ENCODE measurements at regions not wholly inside any gene's neighbourhood (a gene's known extent, or its start where the extent isn't known, plus 50 kb on each side); places are given as distances from the start of the nearest gene placed in this dataset.

DNA sequence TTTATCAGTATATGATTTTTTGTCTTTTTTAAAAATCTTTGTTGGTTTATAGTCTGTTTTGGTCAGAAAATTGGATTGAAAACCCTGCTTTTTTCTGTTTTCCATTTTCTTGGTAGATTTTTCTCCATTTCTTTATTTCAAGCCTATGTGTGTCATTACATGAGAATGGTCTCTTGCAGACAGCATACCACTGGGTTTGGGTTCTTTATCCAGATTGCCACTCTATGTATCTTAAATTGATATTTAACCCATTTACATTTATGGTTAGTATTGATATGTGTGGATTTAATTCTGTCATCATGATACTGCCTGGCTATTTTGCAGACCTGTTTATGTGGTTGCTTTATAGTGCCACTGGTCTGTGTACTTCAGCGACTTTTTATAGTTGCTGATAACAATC, 239.9 kb upstream of the NDST4 start:
- no peak for DNase-seq
- H3K9me3 ChIP-seq (replicated peaks in 1 of 2; ENCODE audit: control insufficient read depth in 1 of 2, insufficient read depth in 1 of 2, low read length in 2 of 2): peaks cover 15 to 30% of the 10 kb centered on the region in 2 donors

DNA sequence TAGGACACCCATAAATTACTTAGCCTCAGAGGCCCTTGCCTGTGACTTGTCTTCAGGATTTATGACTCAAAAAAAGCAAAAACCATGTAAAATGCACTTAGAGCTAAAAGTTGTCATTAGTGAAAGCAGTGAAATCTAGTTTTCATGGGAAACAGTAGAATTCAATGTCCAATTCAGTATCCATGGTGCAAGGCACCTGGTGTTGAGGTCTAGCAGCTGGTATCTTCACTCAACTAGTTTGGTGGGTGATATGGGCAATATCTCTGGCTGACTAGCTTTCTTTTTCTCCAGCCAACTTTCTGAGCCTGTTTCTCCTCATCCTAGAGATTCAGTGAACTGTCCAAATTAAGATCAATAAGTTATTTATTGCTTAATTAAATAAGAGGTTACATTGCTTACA, 229.8 kb upstream of the NDST4 start:
- H3K27ac Mint-ChIP-seq: no peak overlapping the region
- TF ChIP-seq, protein P1, sequence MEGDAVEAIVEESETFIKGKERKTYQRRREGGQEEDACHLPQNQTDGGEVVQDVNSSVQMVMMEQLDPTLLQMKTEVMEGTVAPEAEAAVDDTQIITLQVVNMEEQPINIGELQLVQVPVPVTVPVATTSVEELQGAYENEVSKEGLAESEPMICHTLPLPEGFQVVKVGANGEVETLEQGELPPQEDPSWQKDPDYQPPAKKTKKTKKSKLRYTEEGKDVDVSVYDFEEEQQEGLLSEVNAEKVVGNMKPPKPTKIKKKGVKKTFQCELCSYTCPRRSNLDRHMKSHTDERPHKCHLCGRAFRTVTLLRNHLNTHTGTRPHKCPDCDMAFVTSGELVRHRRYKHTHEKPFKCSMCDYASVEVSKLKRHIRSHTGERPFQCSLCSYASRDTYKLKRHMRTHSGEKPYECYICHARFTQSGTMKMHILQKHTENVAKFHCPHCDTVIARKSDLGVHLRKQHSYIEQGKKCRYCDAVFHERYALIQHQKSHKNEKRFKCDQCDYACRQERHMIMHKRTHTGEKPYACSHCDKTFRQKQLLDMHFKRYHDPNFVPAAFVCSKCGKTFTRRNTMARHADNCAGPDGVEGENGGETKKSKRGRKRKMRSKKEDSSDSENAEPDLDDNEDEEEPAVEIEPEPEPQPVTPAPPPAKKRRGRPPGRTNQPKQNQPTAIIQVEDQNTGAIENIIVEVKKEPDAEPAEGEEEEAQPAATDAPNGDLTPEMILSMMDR (IDR thresholded peaks at IDR 0.05): no peak
- H3K27me3 Mint-ChIP-seq (ENCODE audit: low read depth in 3 of 3): peaks cover 0 to 2% (median 0%) of the 10 kb centered on the region in 3 donors
- H3K9me3 Mint-ChIP-seq: peaks cover 0 to 10% (median 4%) of the 10 kb centered on the region in 7 donors
- Histone ChIP-seq H3K9ac (ENCODE audit: insufficient read depth, low read length, poor library complexity, severe bottlenecking) (no peak overlapping the region), H2AFZ (ENCODE audit: insufficient read depth, low read depth, low read length, poor library complexity, severe bottlenecking) (no peak overlapping the region), H3K79me2 (ENCODE audit: insufficient read depth, low read length) (no peaks in the 10 kb centered on the region), H3K4me2 (replicated peaks; ENCODE audit: extremely low read depth, low read length, poor library complexity, severe bottlenecking) (no peak overlapping the region), H3K27ac (ENCODE audit: low read depth in 1 of 2, low read length in 2 of 2) (no peak overlapping the region), H4K20me1 (ENCODE audit: insufficient read depth, low read length) (no peaks in the 10 kb centered on the region), H3K4me3 (replicated peaks in 1 of 3; ENCODE audit: low read depth in 2 of 3, low read length in 3 of 3) (no peak overlapping the region), H3K9me3 (replicated peaks in 1 of 2; ENCODE audit: control insufficient read depth in 1 of 2, insufficient read depth in 1 of 2, low read length in 2 of 2) (no peaks in the 10 kb centered on the region), H3K27me3 (ENCODE audit: control insufficient read depth in 2 of 2, insufficient read depth in 2 of 2, low read length in 2 of 2) (no peaks in the 10 kb centered on the region), H3K36me3 (replicated peaks in 1 of 2; ENCODE audit: control insufficient read depth in 1 of 2, insufficient read depth in 2 of 2, low read length in 2 of 2) (no peaks in the 10 kb centered on the region), H3K4me1 (ENCODE audit: control insufficient read depth in 1 of 2, insufficient read depth in 2 of 2, low read length in 2 of 2) (no peaks in the 10 kb centered on the region)
- H3K36me3 Mint-ChIP-seq: no peaks in the 10 kb centered on the region
- DNase-seq: no peak
- no peaks in the 10 kb centered on the region for H3K4me1 Mint-ChIP-seq
- intact Hi-C loops (cut with micrococcal nuclease): no loop called here
- H3K4me3 Mint-ChIP-seq: no peak overlapping the region

More for the DNA sequence above, 239.9 kb upstream of the NDST4 start:
- TF ChIP-seq, protein P1 (IDR thresholded peaks at IDR 0.05): no peak
- Histone ChIP-seq H3K27me3 (ENCODE audit: control insufficient read depth in 2 of 2, insufficient read depth in 2 of 2, low read length in 2 of 2) (no peaks in the 10 kb centered on the region), H3K4me1 (ENCODE audit: control insufficient read depth in 1 of 2, insufficient read depth in 2 of 2, low read length in 2 of 2) (no peaks in the 10 kb centered on the region), H3K27ac (ENCODE audit: low read depth in 1 of 2, low read length in 2 of 2) (no peak overlapping the region), H3K4me2 (replicated peaks; ENCODE audit: extremely low read depth, low read length, poor library complexity, severe bottlenecking) (no peak overlapping the region), H3K9ac (ENCODE audit: insufficient read depth, low read length, poor library complexity, severe bottlenecking) (no peak overlapping the region), H3K36me3 (replicated peaks in 1 of 2; ENCODE audit: control insufficient read depth in 1 of 2, insufficient read depth in 2 of 2, low read length in 2 of 2) (no peaks in the 10 kb centered on the region), H4K20me1 (ENCODE audit: insufficient read depth, low read length) (no peaks in the 10 kb centered on the region), H3K4me3 (replicated peaks in 1 of 3; ENCODE audit: low read depth in 2 of 3, low read length in 3 of 3) (no peak overlapping the region), H2AFZ (ENCODE audit: insufficient read depth, low read depth, low read length, poor library complexity, severe bottlenecking) (no peak overlapping the region), H3K79me2 (ENCODE audit: insufficient read depth, low read length) (no peaks in the 10 kb centered on the region)
- H3K9me3 Mint-ChIP-seq: peaks cover 7 to 31% (median 22%) of the 10 kb centered on the region in 7 donors
- H3K4me3 Mint-ChIP-seq: no peak overlapping the region
- H3K4me1 Mint-ChIP-seq: no peaks in the 10 kb centered on the region
- WGBS (ENCODE audit: insufficient coverage): no CpG with 5 or more reads among the region's 1 CpG
- H3K27ac Mint-ChIP-seq: no peak overlapping the region
- H3K36me3 Mint-ChIP-seq: no peaks in the 10 kb centered on the region
- intact Hi-C loops (cut with micrococcal nuclease): no loop called here
- no peaks in the 10 kb centered on the region for H3K27me3 Mint-ChIP-seq (ENCODE audit: low read depth in 3 of 3)

All from CD14-positive monocyte (primary cell).